H1 (cell line): ENCODE measurements at regions not wholly inside any gene's neighbourhood (a gene's known extent, or its start where the extent isn't known, plus 50 kb on each side); places are given as distances from the start of the nearest gene placed in this dataset.

Experiments used
- CTCF ChIA-PET: fragments of 300-600 bp; sonication (Branson Sonifier 250); formaldehyde crosslinking; loops from one replicate; lab custom pipeline; 2021; ENCODE audit not compliant: partially characterized antibody; lab: Charles Lee
- POLR2A ChIA-PET: fragments of 300-600 bp; sonication (Branson Sonifier 250); formaldehyde crosslinking; loops from one replicate; lab custom pipeline; 2021; ENCODE audit warnings: inconsistent platforms; ENCODE audit not compliant: partially characterized antibody; lab: Charles Lee
- DNase-seq, 2 experiments: peaks; one replicate each; pipeline versions ENCODE4 v3.0.0 to v3.0.0-alpha.2; 2010 to 2022; ENCODE audit warnings: low spot score in 2 of 2, low read depth in 1 of 2, mixed read lengths in 1 of 2
- FAIRE-seq: peaks from 2 replicates; lab custom pipeline; 2011; peaks lifted over from hg19 to GRCh38; lab: Jason Lieb, UNC
- H2AFZ ChIP-seq: 2 replicates; pipeline ENCODE4 v1.8.1; 2012; ENCODE audit warnings: low read length, inconsistent platforms
- H2AK5ac ChIP-seq: 2 replicates; pipeline ENCODE4 v1.6.1; 2013; ENCODE audit warnings: low read depth, low read length
- H2BK120ac ChIP-seq: replicated peaks from 2 replicates; pipeline ENCODE3; 2013; ENCODE audit warnings: low read depth, low read length, inconsistent platforms
- H2BK12ac ChIP-seq: 2 replicates; pipeline ENCODE4 v1.6.1; 2013; ENCODE audit warnings: low read depth, low read length
- H2BK15ac ChIP-seq: 2 replicates; pipeline ENCODE4 v1.6.1; 2013; ENCODE audit warnings: low read length
- H2BK20ac ChIP-seq: 2 replicates; pipeline ENCODE4 v1.6.1; 2013; ENCODE audit warnings: low read length
- H2BK5ac ChIP-seq: 2 replicates; pipeline ENCODE4 v1.6.1; 2013; ENCODE audit warnings: low read depth, low read length
- H3K14ac ChIP-seq: 2 replicates; pipeline ENCODE4 v1.6.1; 2013; ENCODE audit warnings: inconsistent platforms; ENCODE audit not compliant: insufficient read length
- H3K18ac ChIP-seq: 2 replicates; pipeline ENCODE4 v1.6.1; 2013; ENCODE audit warnings: low read length; ENCODE audit errors: extremely low read depth
- H3K23ac ChIP-seq: 2 replicates; pipeline ENCODE4 v1.6.1; 2013; ENCODE audit warnings: inconsistent platforms; ENCODE audit not compliant: insufficient read length
- H3K23me2 ChIP-seq: 2 replicates; pipeline ENCODE4 v1.6.1; 2013; ENCODE audit warnings: low read depth, low read length
- H3K27ac ChIP-seq: 2 replicates; pipeline ENCODE4 v1.6.1; 2011; ENCODE audit warnings: low read depth, low read length, inconsistent platforms
- H3K27me3 ChIP-seq, 4 experiments: replicated peaks in 1 of 4; 1 replicate in 1 of 4; 2 replicates in 3 of 4; pipeline versions ENCODE4 v1.6.1 to v1.8.1; 2011 to 2013; ENCODE audit warnings: low read length in 3 of 4, mild to moderate bottlenecking in 3 of 4, inconsistent platforms in 2 of 4, mixed read lengths in 2 of 4, moderate library complexity in 1 of 4; ENCODE audit not compliant: control insufficient read depth in 3 of 4, insufficient read depth in 3 of 4; ENCODE audit errors: extremely low read depth in 1 of 4
- H3K36me3 ChIP-seq, 4 experiments: 2 replicates each; pipeline versions ENCODE4 v1.6.1 to v1.8.1; 2011 to 2013; ENCODE audit warnings: mild to moderate bottlenecking in 4 of 4, low read length in 3 of 4, moderate library complexity in 2 of 4, control low read depth in 1 of 4, inconsistent platforms in 1 of 4; ENCODE audit not compliant: insufficient read depth in 4 of 4, control insufficient read depth in 2 of 4
- H3K4ac ChIP-seq: replicated peaks from 2 replicates; pipeline ENCODE3; 2013; ENCODE audit warnings: low read length, low read depth, mixed read lengths, inconsistent platforms; ENCODE audit not compliant: insufficient read length
- H3K4me1 ChIP-seq, 4 experiments: replicated peaks in 1 of 4; 1 replicate in 1 of 4; 2 replicates in 3 of 4; pipeline versions ENCODE4 v1.6.1 to v1.8.1; 2011 to 2013; ENCODE audit warnings: low read length in 3 of 4, inconsistent platforms in 2 of 4, mixed read lengths in 1 of 4; ENCODE audit not compliant: insufficient read depth in 4 of 4, control insufficient read depth in 3 of 4
- H3K4me2 ChIP-seq, 2 experiments: 2 replicates each; pipeline versions ENCODE4 v1.6.1 to v1.8.1; 2011 to 2013; ENCODE audit warnings: low read depth in 2 of 2, low read length in 2 of 2, control low read depth in 1 of 2, inconsistent platforms in 1 of 2, mild to moderate bottlenecking in 1 of 2; ENCODE audit not compliant: insufficient read depth in 1 of 2
- H3K4me3 ChIP-seq, 4 experiments: fragments of 200-600, 300-600 bp in 1 of 4; sonication (generic), shearing (Covaris generic), sonication (Bioruptor Twin) in 1 of 4; 2 replicates each; pipeline versions ENCODE4 v1.5.1 to v1.8.1; 2011 to 2016; ENCODE audit warnings: low read length in 4 of 4, low read depth in 3 of 4, control low read depth in 2 of 4, inconsistent platforms in 2 of 4, mild to moderate bottlenecking in 2 of 4, mixed read lengths in 1 of 4, moderate library complexity in 1 of 4; ENCODE audit not compliant: insufficient read depth in 2 of 4; ENCODE audit errors: extremely low read depth in 1 of 4
- H3K56ac ChIP-seq: replicated peaks from 2 replicates; pipeline ENCODE3; 2013; ENCODE audit warnings: low read depth, mild to moderate bottlenecking, mixed read lengths, low read length, inconsistent platforms; ENCODE audit not compliant: insufficient read length
- H3K79me1 ChIP-seq: 2 replicates; pipeline ENCODE4 v1.6.1; 2013; ENCODE audit warnings: low read depth, low read length, control low read depth
- H3K79me2 ChIP-seq, 2 experiments: 2 replicates each; pipeline versions ENCODE4 v1.6.1 to v1.8.1; 2012 to 2013; ENCODE audit warnings: low read length in 2 of 2, mild to moderate bottlenecking in 2 of 2, inconsistent platforms in 1 of 2; ENCODE audit not compliant: insufficient read depth in 2 of 2, control insufficient read depth in 1 of 2
- H3K9ac ChIP-seq, 4 experiments: replicated peaks in 1 of 4; 1 replicate in 1 of 4; 2 replicates in 3 of 4; pipeline versions ENCODE4 v1.6.1 to v1.8.1; 2011 to 2013; ENCODE audit warnings: low read depth in 3 of 4, low read length in 3 of 4, control low read depth in 2 of 4, mild to moderate bottlenecking in 2 of 4, moderate library complexity in 2 of 4, inconsistent platforms in 1 of 4; ENCODE audit errors: extremely low read depth in 1 of 4
- H3K9me3 ChIP-seq, 2 experiments: 2 replicates each; pipeline versions ENCODE4 v1.6.1 to v1.8.1; 2012 to 2013; ENCODE audit warnings: mild to moderate bottlenecking in 2 of 2, moderate library complexity in 2 of 2, control low read depth in 1 of 2, inconsistent platforms in 1 of 2, low read depth in 1 of 2, low read length in 1 of 2, mixed read lengths in 1 of 2; ENCODE audit not compliant: insufficient read depth in 2 of 2
- H4K20me1 ChIP-seq, 2 experiments: replicated peaks in 1 of 2; 2 replicates each; pipeline versions ENCODE3 to v1.8.1; 2011 to 2013; ENCODE audit warnings: inconsistent platforms in 2 of 2, low read length in 2 of 2, mild to moderate bottlenecking in 1 of 2; ENCODE audit not compliant: insufficient read depth in 2 of 2, control insufficient read depth in 1 of 2
- H4K5ac ChIP-seq: 2 replicates; pipeline ENCODE4 v1.6.1; 2013; ENCODE audit warnings: low read length, low read depth, mixed read lengths, inconsistent platforms; ENCODE audit not compliant: insufficient read length
- H4K8ac ChIP-seq: 2 replicates; pipeline ENCODE4 v1.8.0; 2013; ENCODE audit warnings: mild to moderate bottlenecking, moderate library complexity, low read length, inconsistent platforms; ENCODE audit not compliant: insufficient read depth; ENCODE audit errors: extremely low read depth
- H4K91ac ChIP-seq: replicated peaks from 2 replicates; pipeline ENCODE3; 2013; ENCODE audit warnings: low read length, mixed read lengths, inconsistent platforms; ENCODE audit not compliant: insufficient read length
- ATF3 ChIP-seq: IDR thresholded peaks from 2 replicates; pipeline ENCODE4 v1.6.1; 2011; ENCODE audit warnings: low read depth, mild to moderate bottlenecking, low read length; ENCODE audit not compliant: insufficient read depth
- BCL11A ChIP-seq, 2 experiments: IDR thresholded peaks; one replicate each; pipeline ENCODE4 v1.6.1; 2011; ENCODE audit warnings: low read depth in 2 of 2, low read length in 2 of 2, mild to moderate bottlenecking in 2 of 2
- BRCA1 ChIP-seq: IDR thresholded peaks from 2 replicates; pipeline ENCODE4 v1.6.1; 2012; ENCODE audit warnings: low read depth, low read length, improper control_type of control experiment
- CTCF ChIP-seq, 3 experiments: IDR thresholded peaks; 1 replicate in 2 of 3; 2 replicates in 1 of 3; pipeline versions ENCODE4 v1.5.1 to v1.6.1; 2011; ENCODE audit warnings: low read length in 3 of 3, mild to moderate bottlenecking in 3 of 3, inconsistent platforms in 2 of 3, low read depth in 1 of 3, moderate library complexity in 1 of 3; ENCODE audit not compliant: insufficient read depth in 1 of 3; ENCODE audit errors: control extremely low read depth in 1 of 3
- GABPA ChIP-seq: IDR thresholded peaks from 2 replicates; pipeline ENCODE4 v1.6.1; 2011; ENCODE audit warnings: mild to moderate bottlenecking, low read length, moderate library complexity, borderline replicate concordance; ENCODE audit not compliant: insufficient read depth
- GTF2F1 ChIP-seq: IDR thresholded peaks from 2 replicates; pipeline ENCODE4 v1.6.1; 2012; ENCODE audit warnings: low read depth, low read length, improper control_type of control experiment, borderline replicate concordance
- MAFK ChIP-seq: IDR thresholded peaks from 2 replicates; pipeline ENCODE4 v1.6.1; 2012; ENCODE audit warnings: low read depth, mild to moderate bottlenecking, improper control_type of control experiment, low read length
- SIRT6 ChIP-seq: IDR thresholded peaks from one replicate; pipeline ENCODE4 v1.7.1; 2012; ENCODE audit warnings: low read length, inconsistent platforms
- SUZ12 ChIP-seq: fragments of 200-600 bp; sonication (generic); IDR thresholded peaks from 2 replicates; pipeline ENCODE4 v1.6.1; 2012; ENCODE audit warnings: mild to moderate bottlenecking, inconsistent platforms, low read length, moderate library complexity, mixed read lengths
- TEAD4 ChIP-seq: IDR thresholded peaks from 2 replicates; pipeline ENCODE4 v1.6.1; 2012; ENCODE audit warnings: low read depth, low read length, inconsistent platforms, mixed read lengths
- whole genome bisulfite sequencing, 2 experiments: shearing (Covaris generic) in 1 of 2; methylation state at CpG; one replicate each; pipeline versions ENCODE4 v1.1.6 to v1.1.7; 2013 to 2015; ENCODE audit warnings: low lambda C conversion rate in 2 of 2, mixed read lengths in 2 of 2, inconsistent platforms in 1 of 2, low coverage in 1 of 2, missing lambda C conversion rate in 1 of 2; ENCODE audit not compliant: insufficient replicate concordance in 2 of 2, insufficient coverage in 1 of 2, insufficient read length in 1 of 2; ENCODE audit errors: extremely low coverage in 1 of 2, missing lambda C conversion rate in 1 of 2; 5-methylcytosine and 5-hydroxymethylcytosine counted together

GRCh38 chr12:43062201-43062895 is 472.8 kb upstream of the PRICKLE1 start:
- no peak overlapping the region for H2BK20ac ChIP-seq
- H2BK12ac ChIP-seq: no peak overlapping the region
- POLR2A ChIA-PET: no interaction called here
- CTCF ChIA-PET: no interaction called here
- WGBS, 2 experiments: 95% methylated on average over 1 of the region's 1 CpG; no CpG with 5 or more reads in 1 of the 2 experiments
- no peak overlapping the region for H3K56ac ChIP-seq
- peaks cover 0 to 3% (median 0%) of the 10 kb centered on the region in 4 experiments; a peak in 2 of 7 replicates for H3K4me1 ChIP-seq
- H3K4me2 ChIP-seq: no peak overlapping the region
- H3K18ac ChIP-seq: no peak overlapping the region
- H3K79me1 ChIP-seq: no peaks in the 10 kb centered on the region
- no peaks in the 10 kb centered on the region for H3K36me3 ChIP-seq
- H4K20me1 ChIP-seq: no peaks in the 10 kb centered on the region
- no peak overlapping the region for H2BK120ac ChIP-seq
- no peak overlapping the region for H4K8ac ChIP-seq
- 0 out of 2 replicates have a peak overlapping the region, but pooled peaks have one; percentile 1 for H2AFZ ChIP-seq
- H3K9ac ChIP-seq: no peak overlapping the region
- H3K27ac ChIP-seq: no peak overlapping the region
- H3K27me3 ChIP-seq: no peaks in the 10 kb centered on the region
- H3K9me3 ChIP-seq: no peaks in the 10 kb centered on the region
- H3K79me2 ChIP-seq: no peaks in the 10 kb centered on the region
- no peak overlapping the region for H4K5ac ChIP-seq
- no peaks in the 10 kb centered on the region for H3K23me2 ChIP-seq
- no peak for DNase-seq
- no peak overlapping the region for H2BK5ac ChIP-seq
- H4K91ac ChIP-seq: no peak overlapping the region
- no peak overlapping the region for H3K4ac ChIP-seq
- H3K23ac ChIP-seq: no peak overlapping the region
- FAIRE-seq: no peak
- no peak overlapping the region for H3K14ac ChIP-seq
- no peak overlapping the region for H2BK15ac ChIP-seq
- no peak overlapping the region for H3K4me3 ChIP-seq
- H2AK5ac ChIP-seq: no peak overlapping the region
- TF ChIP-seq TEAD4 (no peak), BCL11A (IDR thresholded peaks at IDR 0.05; ENCODE audit: low read depth in 2 of 2, low read length in 2 of 2) (no peak), SUZ12 (no peak), MAFK (no peak), SIRT6 (no peak), BRCA1 (no peak), ATF3 (no peak), GTF2F1 (no peak), CTCF (IDR thresholded peaks at IDR 0.05; ENCODE audit: control extremely low read depth in 1 of 3, insufficient read depth in 1 of 3, low read depth in 1 of 3, low read length in 3 of 3) (no peak), GABPA (no peak)
